Neuron (in vitro differentiated cells): ENCODE measurements at regions not wholly inside any gene's neighbourhood (a gene's known extent, or its start where the extent isn't known, plus 50 kb on each side); places are given as distances from the start of the nearest gene placed in this dataset.
"Not testable (repeated sequence)": the region's sequence is repeated elsewhere in the genome, so short reads cannot be mapped to it uniquely, and the experiment has no call there.

ENCODE experiments used
- H2AFZ ChIP-seq: one replicate; pipeline ENCODE4 v1.6.1; 2013; ENCODE audit warnings: low read depth, mild to moderate bottlenecking, inconsistent platforms, low read length, moderate library complexity
- H3K27me3 ChIP-seq: one replicate; pipeline ENCODE4 v1.6.1; 2013; ENCODE audit warnings: low read length; ENCODE audit not compliant: insufficient read depth
- H3K36me3 ChIP-seq: one replicate; pipeline ENCODE4 v1.6.1; 2013; ENCODE audit warnings: low read length; ENCODE audit not compliant: insufficient read depth
- H3K4me1 ChIP-seq: one replicate; pipeline ENCODE4 v1.6.1; 2013; ENCODE audit warnings: low read length; ENCODE audit not compliant: insufficient read depth
- H3K4me3 ChIP-seq: 2 replicates; pipeline ENCODE4 v1.5.1; 2013; ENCODE audit warnings: mild to moderate bottlenecking, low read length, moderate library complexity
- H3K9me3 ChIP-seq: one replicate; pipeline ENCODE4 v1.6.1; 2013; ENCODE audit warnings: low read length

DNA sequence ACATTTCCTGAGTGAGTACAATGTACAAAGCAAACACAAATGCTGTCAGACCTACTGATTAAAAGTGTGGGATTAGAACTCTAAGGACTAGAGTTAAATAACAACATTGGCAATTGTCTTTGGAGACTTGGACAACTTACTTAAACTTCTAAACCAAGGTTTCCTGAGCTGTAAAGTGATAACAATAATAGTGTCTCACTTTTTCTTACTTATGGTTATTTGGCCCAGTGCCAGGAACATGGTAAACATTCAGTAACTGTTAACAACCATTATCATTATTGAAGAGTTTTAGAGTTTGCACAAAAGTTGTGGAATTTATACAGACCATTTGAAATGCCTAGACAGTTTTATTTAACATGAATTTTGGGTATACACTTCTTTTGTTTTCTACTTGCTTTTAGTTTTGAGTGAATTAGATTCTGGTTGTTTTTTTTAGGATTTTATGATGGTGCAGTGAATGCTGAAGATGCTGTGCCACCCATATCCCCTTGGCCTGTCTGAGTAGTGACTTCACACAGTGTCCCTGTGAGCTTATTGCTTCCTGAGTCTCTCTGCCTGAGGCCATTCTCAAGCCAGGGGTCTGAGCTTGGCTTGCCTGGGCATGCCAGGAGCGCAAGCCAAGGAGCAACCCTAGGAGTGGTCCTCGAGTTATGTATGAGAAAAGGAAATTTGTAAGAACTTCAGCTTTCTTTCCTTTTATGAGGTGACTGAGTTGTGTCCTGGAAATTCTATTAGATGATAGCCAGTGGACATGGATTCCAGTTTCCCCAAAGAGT, 932.8 kb downstream of the TTLL7 start:
- peaks cover 2% of the 10 kb centered on the region for H3K9me3 ChIP-seq
- no peaks in the 10 kb centered on the region for H3K27me3 ChIP-seq
- no peak overlapping the region for H3K4me3 ChIP-seq
- H3K4me1 ChIP-seq, result peaks cover 2% of the 10 kb centered on the region
- H3K36me3 ChIP-seq, result no peaks in the 10 kb centered on the region
- H2AFZ ChIP-seq, result no peak overlapping the region

GRCh38 chr1:83064589-83065242, 934.2 kb downstream of the TTLL7 start:
- H3K36me3 ChIP-seq, result no peaks in the 10 kb centered on the region
- peaks cover 4% of the 10 kb centered on the region for H3K4me1 ChIP-seq
- H3K4me3 ChIP-seq, result no peak overlapping the region
- no peaks in the 10 kb centered on the region for H3K27me3 ChIP-seq
- H3K9me3 ChIP-seq, result peaks cover 2% of the 10 kb centered on the region
- no peak overlapping the region for H2AFZ ChIP-seq

- Histone ChIP-seq H3K4me3 (no peak overlapping the region), H3K4me1 (peaks cover 4% of the 10 kb centered on the region), H3K9me3 (no peaks in the 10 kb centered on the region), H2AFZ (no peak overlapping the region), H3K27me3 (no peaks in the 10 kb centered on the region), H3K36me3 (no peaks in the 10 kb centered on the region)
Observed at GRCh38 chr1:83060651-83061390, 938.1 kb downstream of the TTLL7 start.

- H3K36me3 ChIP-seq, result no peaks in the 10 kb centered on the region
- no peak overlapping the region for H3K4me3 ChIP-seq
- no peaks in the 10 kb centered on the region for H3K27me3 ChIP-seq
- H3K9me3 ChIP-seq, result no peaks in the 10 kb centered on the region
- H2AFZ ChIP-seq, result no peak overlapping the region
- peaks cover 4% of the 10 kb centered on the region for H3K4me1 ChIP-seq
Observed at GRCh38 chr1:83060221-83060620, 938.7 kb downstream of the TTLL7 start.

GRCh38 chr1:83058327-83058726, 940.6 kb downstream of the TTLL7 start:
- no peaks in the 10 kb centered on the region for H3K27me3 ChIP-seq
- no peak overlapping the region for H2AFZ ChIP-seq
- H3K4me1 ChIP-seq, result peaks cover 4% of the 10 kb centered on the region
- no peak overlapping the region for H3K4me3 ChIP-seq
- H3K36me3 ChIP-seq, result no peaks in the 10 kb centered on the region
- no peaks in the 10 kb centered on the region for H3K9me3 ChIP-seq

GRCh38 chr1:83055391-83056170, 943.4 kb downstream of the TTLL7 start:
- Histone ChIP-seq H3K9me3 (peaks cover 2% of the 10 kb centered on the region), H3K36me3 (no peaks in the 10 kb centered on the region), H3K4me3 (no peak overlapping the region), H3K4me1 (no peaks in the 10 kb centered on the region), H2AFZ (no peak overlapping the region), H3K27me3 (no peaks in the 10 kb centered on the region)

DNA sequence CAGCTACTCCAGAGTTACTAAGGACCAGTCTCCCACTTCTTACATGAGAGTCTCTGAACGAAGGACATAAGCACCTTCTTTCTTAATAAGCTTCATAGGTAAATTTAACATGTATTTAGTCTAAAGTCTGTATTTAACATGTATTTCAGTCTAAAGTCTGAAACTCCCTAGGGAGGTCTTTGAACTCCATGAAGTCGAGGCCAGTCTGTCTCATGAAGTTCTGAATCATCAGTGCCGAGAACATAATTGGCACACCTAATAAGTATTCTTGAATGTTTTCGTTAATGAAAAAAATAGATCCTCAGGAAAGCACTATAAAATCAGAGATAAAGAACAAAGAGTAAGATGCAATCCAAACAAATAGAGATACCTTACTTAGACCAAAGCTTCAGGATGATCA, 945.5 kb downstream of the TTLL7 start:
- no peak overlapping the region for H2AFZ ChIP-seq
- H3K36me3 ChIP-seq, result no peaks in the 10 kb centered on the region
- no peak overlapping the region for H3K4me3 ChIP-seq
- no peaks in the 10 kb centered on the region for H3K27me3 ChIP-seq
- no peaks in the 10 kb centered on the region for H3K4me1 ChIP-seq
- H3K9me3 ChIP-seq, result peaks cover 3% of the 10 kb centered on the region

- H3K4me1 ChIP-seq, result no peaks in the 10 kb centered on the region
- H2AFZ ChIP-seq, result no peak overlapping the region
- no peaks in the 10 kb centered on the region for H3K27me3 ChIP-seq
- H3K36me3 ChIP-seq, result no peaks in the 10 kb centered on the region
- H3K4me3 ChIP-seq, result no peak overlapping the region
- peaks cover 3% of the 10 kb centered on the region for H3K9me3 ChIP-seq
Observed at GRCh38 chr1:83052865-83053264, 946.1 kb downstream of the TTLL7 start.

- not testable (repeated sequence) for H3K36me3 ChIP-seq
Observed at GRCh38 chr1:83051053-83051452, 947.9 kb downstream of the TTLL7 start.

DNA sequence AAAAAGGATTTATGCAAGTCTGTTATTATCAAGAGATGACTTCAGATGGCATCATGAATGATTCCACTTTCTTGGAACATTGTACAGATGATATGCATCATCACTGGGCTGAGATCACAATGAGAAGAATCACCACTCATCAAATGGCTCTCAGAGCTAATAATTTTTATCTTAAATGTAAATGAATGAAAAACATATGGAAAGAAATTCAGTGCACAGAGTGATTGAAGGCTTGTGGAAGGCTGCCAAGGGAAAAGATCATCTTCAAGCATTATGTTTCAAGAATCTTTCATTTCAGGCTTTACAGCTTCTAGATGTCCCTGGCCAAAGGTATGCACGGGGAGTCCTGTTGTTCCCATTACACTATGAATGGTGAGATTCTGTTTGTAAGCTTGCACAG, 955.7 kb downstream of the TTLL7 start:
- no peaks in the 10 kb centered on the region for H3K9me3 ChIP-seq

More at GRCh38 chr1:83051053-83051452, 947.9 kb downstream of the TTLL7 start:
- not testable (repeated sequence) for H3K4me3 ChIP-seq, H2AFZ ChIP-seq, H3K4me1 ChIP-seq, H3K9me3 ChIP-seq, H3K27me3 ChIP-seq

DNA sequence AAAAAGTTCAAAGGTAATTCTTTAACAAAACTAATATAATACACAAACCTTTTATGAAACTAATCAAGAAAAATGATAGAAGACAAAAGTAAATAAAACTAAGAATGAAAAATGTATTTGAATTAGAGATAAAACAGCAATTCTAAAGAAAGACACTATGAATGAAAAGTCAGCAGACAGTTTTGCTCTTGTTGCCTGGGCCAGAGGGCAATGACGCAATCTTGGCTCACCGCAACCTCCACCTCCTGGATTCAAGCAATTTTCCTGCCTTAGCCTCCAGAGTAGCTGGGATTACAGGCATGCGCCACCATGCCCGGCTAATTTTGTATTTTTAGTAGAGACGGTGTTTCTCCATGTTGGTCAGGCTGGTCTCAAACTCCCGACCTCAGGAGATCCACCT, 959.8 kb downstream of the TTLL7 start:
- not testable (repeated sequence) for H3K4me3 ChIP-seq, H3K4me1 ChIP-seq, H3K9me3 ChIP-seq, H3K27me3 ChIP-seq, H2AFZ ChIP-seq, H3K36me3 ChIP-seq

More for the DNA sequence above, 955.7 kb downstream of the TTLL7 start:
- H3K36me3 ChIP-seq, result no peaks in the 10 kb centered on the region
- H3K4me3 ChIP-seq, result no peak overlapping the region
- no peaks in the 10 kb centered on the region for H3K27me3 ChIP-seq
- no peaks in the 10 kb centered on the region for H3K4me1 ChIP-seq
- H2AFZ ChIP-seq, result no peak overlapping the region

- Histone ChIP-seq H3K27me3 (no peaks in the 10 kb centered on the region), H3K4me3 (no peak overlapping the region), H2AFZ (no peak overlapping the region), H3K4me1 (no peaks in the 10 kb centered on the region), H3K36me3 (no peaks in the 10 kb centered on the region), H3K9me3 (no peaks in the 10 kb centered on the region)
Observed at GRCh38 chr1:83034851-83035250, 964.1 kb downstream of the TTLL7 start.

GRCh38 chr1:83033682-83034081, 965.2 kb downstream of the TTLL7 start:
- Histone ChIP-seq H3K4me3 (no peak overlapping the region), H2AFZ (no peak overlapping the region), H3K9me3 (no peaks in the 10 kb centered on the region)

More at GRCh38 chr1:83033682-83034081, 965.2 kb downstream of the TTLL7 start:
- H3K27me3 ChIP-seq, result no peaks in the 10 kb centered on the region
- no peaks in the 10 kb centered on the region for H3K36me3 ChIP-seq
- no peaks in the 10 kb centered on the region for H3K4me1 ChIP-seq
